KOPT-K1 (cell line): ENCODE measurements at regions not wholly inside any gene's neighbourhood (a gene's known extent, or its start where the extent isn't known, plus 50 kb on each side); places are given as distances from the start of the nearest gene placed in this dataset.

Experiments
- H3K27ac ChIP-seq: fragments of 200-600 bp; sonication (generic); 2 replicates; pipeline ENCODE4 v1.5.1; 2016; ENCODE audit warnings: antibody characterized with exemption, mild to moderate bottlenecking, low read depth, low read length; ENCODE audit not compliant: poor library complexity, severe bottlenecking
- H3K36me3 ChIP-seq: fragments of 200-600 bp; sonication (generic); 2 replicates; pipeline ENCODE4 v1.5.1; 2017; ENCODE audit warnings: antibody characterized with exemption, mild to moderate bottlenecking, low read length, moderate library complexity; ENCODE audit not compliant: insufficient read depth
- H3K9me3 ChIP-seq: fragments of 200-600 bp; sonication (generic); 2 replicates; pipeline ENCODE4 v1.5.1; 2017; ENCODE audit warnings: antibody characterized with exemption, low read length, mild to moderate bottlenecking; ENCODE audit not compliant: insufficient read depth, poor library complexity, severe bottlenecking

GRCh38 chr7:381211-382042 lies 91.5 kb downstream of the FOXL3 start:
- Histone ChIP-seq H3K27ac (no peak overlapping the region), H3K9me3 (peaks cover 34% of the 10 kb centered on the region), H3K36me3 (no peaks in the 10 kb centered on the region)

GRCh38 chr7:382043-382400 lies 92.1 kb downstream of the FOXL3 start:
- Histone ChIP-seq H3K9me3 (peaks cover 37% of the 10 kb centered on the region), H3K36me3 (no peaks in the 10 kb centered on the region), H3K27ac (no peak overlapping the region)

- Histone ChIP-seq H3K27ac (no peak overlapping the region), H3K9me3 (peaks cover 65% of the 10 kb centered on the region), H3K36me3 (no peaks in the 10 kb centered on the region)
These were observed 96.4 kb downstream of the FOXL3 start for GRCh38 chr7:386385-386784.

- Histone ChIP-seq H3K27ac (no peak overlapping the region), H3K36me3 (no peaks in the 10 kb centered on the region), H3K9me3 (peaks cover 73% of the 10 kb centered on the region)
These were observed 97.4 kb downstream of the FOXL3 start for GRCh38 chr7:387132-388022.

- Histone ChIP-seq H3K36me3 (no peaks in the 10 kb centered on the region), H3K9me3 (peaks cover 77% of the 10 kb centered on the region), H3K27ac (no peak overlapping the region)
These were observed 98.3 kb downstream of the FOXL3 start for GRCh38 chr7:388023-388960.

GRCh38 chr7:388961-389701 lies 99.2 kb downstream of the FOXL3 start:
- Histone ChIP-seq H3K36me3 (no peaks in the 10 kb centered on the region), H3K27ac (no peak overlapping the region), H3K9me3 (peaks cover 69% of the 10 kb centered on the region)

- H3K36me3 ChIP-seq: no peaks in the 10 kb centered on the region
- peaks cover 61% of the 10 kb centered on the region for H3K9me3 ChIP-seq
- no peak overlapping the region for H3K27ac ChIP-seq
These were observed 100.1 kb downstream of the FOXL3 start for GRCh38 chr7:389911-390601.

- Histone ChIP-seq H3K9me3 (peaks cover 61% of the 10 kb centered on the region), H3K27ac (no peak overlapping the region), H3K36me3 (no peaks in the 10 kb centered on the region)
These were observed 100.9 kb downstream of the FOXL3 start for GRCh38 chr7:390761-391410.

GRCh38 chr7:391411-391951 lies 101.5 kb downstream of the FOXL3 start:
- peaks cover 62% of the 10 kb centered on the region for H3K9me3 ChIP-seq
- H3K36me3 ChIP-seq: no peaks in the 10 kb centered on the region

GRCh38 chr7:391961-392524 lies 102.1 kb downstream of the FOXL3 start:
- peaks cover 65% of the 10 kb centered on the region for H3K9me3 ChIP-seq
- no peak overlapping the region for H3K27ac ChIP-seq
- no peaks in the 10 kb centered on the region for H3K36me3 ChIP-seq

More at GRCh38 chr7:391411-391951, 101.5 kb downstream of the FOXL3 start:
- no peak overlapping the region for H3K27ac ChIP-seq

- Histone ChIP-seq H3K9me3 (peaks cover 66% of the 10 kb centered on the region), H3K36me3 (no peaks in the 10 kb centered on the region), H3K27ac (no peak overlapping the region)
These were observed 102.9 kb downstream of the FOXL3 start for GRCh38 chr7:392822-393221.

GRCh38 chr7:395643-396042 lies 105.7 kb downstream of the FOXL3 start:
- peaks cover 72% of the 10 kb centered on the region for H3K9me3 ChIP-seq
- no peaks in the 10 kb centered on the region for H3K36me3 ChIP-seq
- no peak overlapping the region for H3K27ac ChIP-seq

- Histone ChIP-seq H3K9me3 (peaks cover 70% of the 10 kb centered on the region), H3K27ac (no peak overlapping the region), H3K36me3 (no peaks in the 10 kb centered on the region)
These were observed 108.9 kb downstream of the FOXL3 start for GRCh38 chr7:398888-399287.
